ENCODE measurements at regions not wholly inside any gene's neighbourhood (a gene's known extent, or its start where the extent isn't known, plus 50 kb on each side); places are given as distances from the start of the nearest gene placed in this dataset.

- Histone ChIP-seq H3K79me2 (ENCODE audit: insufficient read depth, low read length) (no peaks in the 10 kb centered on the region), H3K4me3 (ENCODE audit: insufficient read depth, low read length) (no peak overlapping the region), H3K9me3 (ENCODE audit: low read depth, low read length) (peaks cover 3% of the 10 kb centered on the region), H2AFZ (ENCODE audit: low read length) (no peak overlapping the region), H4K20me1 (ENCODE audit: insufficient read depth, low read length) (no peaks in the 10 kb centered on the region), H3K4me2 (ENCODE audit: insufficient read depth, low read length) (no peak overlapping the region), H3K27me3 (ENCODE audit: insufficient read depth, low read length) (no peaks in the 10 kb centered on the region), H3K27ac (ENCODE audit: low read depth, low read length) (no peak overlapping the region), H3K4me1 (ENCODE audit: insufficient read depth, low read length) (no peaks in the 10 kb centered on the region), H3K36me3 (ENCODE audit: insufficient read depth, low read length) (no peaks in the 10 kb centered on the region)
- no peak for TF ChIP-seq CTCF (IDR thresholded peaks at IDR 0.05; ENCODE audit: extremely low read depth, low read depth, low read length)
- no peak for DNase-seq (ENCODE audit: insufficient read length, low spot score, missing footprints)
Observed at GRCh38 chrX:25275159-25275558, 259.4 kb upstream of the ARX start.

- Histone ChIP-seq H3K27ac (ENCODE audit: low read depth, low read length) (no peak overlapping the region), H3K36me3 (ENCODE audit: insufficient read depth, low read length) (no peaks in the 10 kb centered on the region), H3K27me3 (ENCODE audit: insufficient read depth, low read length) (no peaks in the 10 kb centered on the region), H3K79me2 (ENCODE audit: insufficient read depth, low read length) (no peaks in the 10 kb centered on the region), H3K9me3 (ENCODE audit: low read depth, low read length) (no peaks in the 10 kb centered on the region), H3K4me1 (ENCODE audit: insufficient read depth, low read length) (no peaks in the 10 kb centered on the region), H3K4me2 (ENCODE audit: insufficient read depth, low read length) (no peak overlapping the region), H2AFZ (ENCODE audit: low read length) (no peak overlapping the region), H3K4me3 (ENCODE audit: insufficient read depth, low read length) (no peak overlapping the region), H4K20me1 (ENCODE audit: insufficient read depth, low read length) (no peaks in the 10 kb centered on the region)
- TF ChIP-seq CTCF (IDR thresholded peaks at IDR 0.05; ENCODE audit: extremely low read depth, low read depth, low read length) = no peak
- no peak for DNase-seq (ENCODE audit: insufficient read length, low spot score, missing footprints)
Observed at GRCh38 chrX:25241461-25241860, 225.7 kb upstream of the ARX start.

GRCh38 chrX:25226151-25226550 is 210.4 kb upstream of the ARX start:
- Histone ChIP-seq H3K27me3 (ENCODE audit: insufficient read depth, low read length) (no peaks in the 10 kb centered on the region), H3K4me3 (ENCODE audit: insufficient read depth, low read length) (no peak overlapping the region), H3K79me2 (ENCODE audit: insufficient read depth, low read length) (no peaks in the 10 kb centered on the region), H4K20me1 (ENCODE audit: insufficient read depth, low read length) (no peaks in the 10 kb centered on the region), H3K4me2 (ENCODE audit: insufficient read depth, low read length) (no peak overlapping the region), H3K4me1 (ENCODE audit: insufficient read depth, low read length) (no peaks in the 10 kb centered on the region), H3K36me3 (ENCODE audit: insufficient read depth, low read length) (no peaks in the 10 kb centered on the region), H3K9me3 (ENCODE audit: low read depth, low read length) (peaks cover 5% of the 10 kb centered on the region), H2AFZ (ENCODE audit: low read length) (no peak overlapping the region), H3K27ac (ENCODE audit: low read depth, low read length) (no peak overlapping the region)
- no peak for TF ChIP-seq CTCF (IDR thresholded peaks at IDR 0.05; ENCODE audit: extremely low read depth, low read depth, low read length)
- DNase-seq (ENCODE audit: insufficient read length, low spot score, missing footprints) = no peak

- H3K36me3 ChIP-seq (ENCODE audit: insufficient read depth, low read length) = no peaks in the 10 kb centered on the region
- H3K27me3 ChIP-seq (ENCODE audit: insufficient read depth, low read length) = no peaks in the 10 kb centered on the region
- no peak overlapping the region for H2AFZ ChIP-seq (ENCODE audit: low read length)
- H3K4me2 ChIP-seq (ENCODE audit: insufficient read depth, low read length) = no peak overlapping the region
- no peak for DNase-seq (ENCODE audit: insufficient read length, low spot score, missing footprints)
- no peak overlapping the region for H3K4me3 ChIP-seq (ENCODE audit: insufficient read depth, low read length)
- H3K79me2 ChIP-seq (ENCODE audit: insufficient read depth, low read length) = no peaks in the 10 kb centered on the region
- no peaks in the 10 kb centered on the region for H4K20me1 ChIP-seq (ENCODE audit: insufficient read depth, low read length)
- no peaks in the 10 kb centered on the region for H3K9me3 ChIP-seq (ENCODE audit: low read depth, low read length)
- no peak overlapping the region for H3K27ac ChIP-seq (ENCODE audit: low read depth, low read length)
- H3K4me1 ChIP-seq (ENCODE audit: insufficient read depth, low read length) = no peaks in the 10 kb centered on the region
- TF ChIP-seq CTCF (IDR thresholded peaks at IDR 0.05; ENCODE audit: extremely low read depth, low read depth, low read length) = no peak
Observed at GRCh38 chrX:25219480-25219879, 203.7 kb upstream of the ARX start.

Measured in osteoblast (primary cell).